Fibroblast of skin of scalp (primary cell): ENCODE measurements at regions not wholly inside any gene's neighbourhood (a gene's known extent, or its start where the extent isn't known, plus 50 kb on each side); places are given as distances from the start of the nearest gene placed in this dataset.

Source experiments
- DNase-seq: peaks from one replicate; pipeline ENCODE4 v3.0.0-alpha.2; 2013

DNA sequence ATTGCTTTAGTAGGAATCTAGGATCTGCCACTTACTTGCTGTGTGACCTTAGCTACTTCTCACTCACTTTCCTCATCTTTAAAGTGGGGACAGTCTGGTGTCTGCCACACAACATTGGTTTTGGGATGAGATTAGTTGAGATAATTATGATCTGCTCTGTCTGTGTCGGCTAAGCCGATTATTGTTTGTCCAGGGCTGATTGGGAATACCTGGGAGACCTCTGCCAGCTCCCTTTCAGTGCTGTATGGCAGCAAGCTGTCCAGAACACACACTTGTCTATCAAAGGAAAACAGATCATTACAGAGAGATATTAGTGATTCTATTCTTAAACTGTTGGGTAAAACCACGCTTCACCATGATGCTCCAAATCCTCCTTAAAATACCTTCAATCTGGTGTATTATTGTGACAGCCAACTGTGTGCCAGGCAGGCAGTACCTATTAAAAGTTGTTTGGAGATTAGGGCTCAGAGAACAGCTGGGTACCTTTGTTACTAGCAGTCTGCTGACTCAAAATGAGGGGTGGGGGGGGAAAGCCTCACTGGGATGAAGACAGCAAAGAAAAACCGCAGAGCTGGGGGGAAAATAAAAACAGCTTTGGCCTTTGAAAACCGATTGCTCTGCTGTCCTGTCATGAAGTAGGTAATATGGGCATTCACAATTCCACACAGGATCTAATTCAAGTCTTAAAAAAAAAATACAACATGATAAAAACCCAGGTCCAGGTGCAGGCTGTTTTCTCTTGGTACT lies 458.4 kb upstream of the C9orf72 start:
- no peak for DNase-seq

DNA sequence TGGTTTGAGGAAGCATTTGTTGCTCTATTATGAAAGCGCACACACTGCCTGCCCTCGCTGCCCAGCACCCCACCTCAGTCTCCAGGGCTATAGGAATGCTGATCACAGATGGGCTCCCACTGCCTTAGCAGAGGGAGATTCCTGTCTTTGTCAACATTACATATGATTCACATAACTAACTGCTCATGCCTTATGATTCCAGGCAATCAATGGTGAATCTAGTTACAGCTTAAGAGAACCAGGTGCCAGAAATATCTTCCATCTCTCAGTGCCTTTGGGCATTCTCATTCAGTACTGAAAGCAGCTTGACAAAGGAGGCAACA lies 458.9 kb upstream of the C9orf72 start:
- peak; percentile 61 for DNase-seq

DNA sequence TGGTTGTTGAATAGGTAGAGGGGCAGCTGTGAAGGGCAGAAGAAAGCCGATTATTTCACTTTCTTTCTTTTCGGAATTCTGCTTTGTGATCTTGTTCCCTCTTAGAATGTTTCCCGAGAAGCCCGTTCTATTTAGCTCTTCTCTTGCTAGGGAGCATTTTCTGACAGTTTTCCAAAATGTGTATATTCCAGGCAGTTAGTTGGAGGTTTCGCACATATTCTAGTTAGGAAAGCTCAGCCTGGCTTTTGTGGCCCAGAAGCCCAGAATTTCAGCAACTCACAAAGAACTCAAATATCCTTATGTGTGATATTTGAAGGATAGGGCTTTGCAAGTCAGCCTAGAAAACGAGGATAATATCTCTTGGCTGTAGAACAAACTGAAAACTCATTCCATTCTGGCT lies 461.0 kb upstream of the C9orf72 start:
- no peak for DNase-seq

DNA sequence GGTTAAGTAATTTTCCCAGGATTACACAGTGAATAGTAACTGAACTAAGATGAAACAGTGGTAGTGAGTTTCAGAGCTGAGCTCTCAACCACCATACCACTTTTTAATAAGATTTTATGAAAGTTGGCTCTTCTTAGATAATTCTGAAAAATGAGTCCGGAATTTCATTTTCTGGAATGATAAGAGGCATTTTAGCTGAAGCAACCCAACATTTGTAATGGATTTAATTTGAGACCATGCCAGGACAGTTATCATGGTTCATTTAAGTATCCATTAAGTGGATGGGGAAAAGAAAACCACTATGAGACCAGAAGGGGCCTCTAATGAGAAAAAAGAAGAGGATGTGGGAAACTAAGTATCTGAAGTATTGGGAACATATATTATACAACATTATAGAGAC lies 464.7 kb upstream of the C9orf72 start:
- DNase-seq, result no peak

DNA sequence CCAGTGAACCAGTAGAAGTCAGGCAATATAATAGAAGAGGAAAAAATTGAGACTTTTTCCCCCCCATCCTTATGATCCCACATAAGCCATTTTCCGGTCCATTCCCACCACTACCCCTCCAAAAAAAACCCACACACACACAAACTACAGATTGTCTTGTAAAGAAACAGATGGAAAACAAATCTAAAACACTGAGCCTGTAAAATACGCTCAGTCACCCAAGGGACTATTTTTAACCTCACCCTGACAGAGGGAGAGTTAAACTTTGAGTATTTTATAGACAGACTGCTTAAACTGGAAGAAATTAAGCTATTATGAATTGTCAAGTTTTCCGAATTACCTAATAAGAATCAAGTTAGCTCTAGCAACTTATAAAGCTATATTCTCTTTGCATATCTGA lies 471.8 kb upstream of the C9orf72 start:
- DNase-seq, result no peak

DNA sequence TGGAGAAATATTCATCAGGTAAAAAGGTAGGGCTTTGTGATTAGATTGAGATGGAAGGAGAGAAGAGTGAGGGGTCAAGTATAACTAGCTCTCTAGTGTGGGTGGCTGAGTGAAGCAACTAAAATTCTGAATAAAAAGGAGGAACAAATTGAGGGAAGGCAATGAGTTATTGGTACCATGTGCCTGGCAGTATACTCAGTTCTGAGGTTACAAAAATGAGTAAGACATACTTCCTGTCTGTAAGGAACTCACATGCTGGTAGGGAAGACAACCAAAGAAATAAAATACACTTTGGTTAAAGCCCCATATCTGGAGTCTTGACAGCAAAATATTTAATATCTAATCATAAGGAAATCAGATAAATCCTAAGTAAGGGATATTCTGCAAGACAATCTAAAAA lies 476.8 kb upstream of the C9orf72 start:
- peak; percentile 41 for DNase-seq

DNA sequence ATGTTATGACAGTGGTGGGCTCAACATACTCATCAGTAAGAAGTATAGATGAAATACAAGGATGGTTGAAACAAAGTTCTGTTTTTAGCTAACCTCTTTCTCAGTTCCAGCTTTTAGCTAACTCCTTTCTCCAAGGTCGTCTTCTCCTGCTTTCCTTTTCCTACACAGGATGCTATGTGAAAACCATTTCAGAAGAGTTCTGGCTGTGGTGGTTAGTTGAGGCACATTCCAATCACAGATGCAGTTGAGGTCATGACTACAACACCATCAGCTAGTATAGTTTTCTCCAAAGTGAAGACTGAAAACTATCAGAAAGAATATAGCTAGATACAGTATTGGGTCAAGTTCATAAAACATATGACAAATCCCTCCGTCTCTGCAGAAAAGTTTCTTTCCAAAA lies 477.7 kb upstream of the C9orf72 start:
- peak; percentile 40 for DNase-seq

DNA sequence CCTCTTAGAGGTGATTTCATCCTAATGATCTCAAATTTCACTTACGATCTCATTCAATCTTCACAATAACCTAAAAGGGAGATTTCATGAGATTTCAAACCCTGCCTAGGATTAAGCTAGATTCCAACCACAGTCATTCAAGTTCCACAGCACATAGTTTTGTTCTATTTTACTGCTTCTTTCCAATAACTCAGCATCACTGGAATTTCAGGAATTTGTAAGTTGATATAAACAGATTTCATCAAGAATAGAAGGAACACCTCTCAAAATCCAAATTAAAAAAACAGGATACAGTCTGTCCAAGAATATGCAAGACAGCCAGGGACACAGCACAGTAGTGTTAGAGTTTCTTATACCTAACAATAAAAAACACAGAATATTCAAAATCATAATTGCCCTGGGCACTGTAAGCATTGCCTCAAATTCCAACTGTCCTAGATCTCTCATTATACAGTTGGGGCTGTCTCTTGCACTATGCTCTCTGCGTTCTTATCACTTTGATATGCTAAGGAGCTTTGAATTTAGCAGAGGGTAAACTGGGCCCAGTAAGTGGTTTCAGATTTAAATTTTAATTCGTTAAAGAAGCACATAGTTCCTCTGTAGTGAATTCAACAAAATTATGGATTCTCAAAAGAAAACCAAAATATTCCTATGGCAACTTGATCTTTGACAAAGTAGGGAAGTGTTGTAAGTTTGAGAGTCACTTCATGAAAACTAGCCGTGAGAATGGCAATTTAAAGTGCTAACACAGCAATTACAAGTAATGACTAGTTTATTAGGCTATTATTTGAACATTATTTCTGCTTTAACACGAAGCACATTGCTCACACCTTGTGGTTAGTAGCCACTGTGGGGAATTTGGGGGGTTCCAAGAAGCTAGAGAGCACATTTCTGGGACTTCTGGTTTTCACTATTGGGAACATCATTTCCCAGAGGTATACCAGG lies 478.6 kb upstream of the C9orf72 start:
- DNase-seq, result peak; percentile 82

DNA sequence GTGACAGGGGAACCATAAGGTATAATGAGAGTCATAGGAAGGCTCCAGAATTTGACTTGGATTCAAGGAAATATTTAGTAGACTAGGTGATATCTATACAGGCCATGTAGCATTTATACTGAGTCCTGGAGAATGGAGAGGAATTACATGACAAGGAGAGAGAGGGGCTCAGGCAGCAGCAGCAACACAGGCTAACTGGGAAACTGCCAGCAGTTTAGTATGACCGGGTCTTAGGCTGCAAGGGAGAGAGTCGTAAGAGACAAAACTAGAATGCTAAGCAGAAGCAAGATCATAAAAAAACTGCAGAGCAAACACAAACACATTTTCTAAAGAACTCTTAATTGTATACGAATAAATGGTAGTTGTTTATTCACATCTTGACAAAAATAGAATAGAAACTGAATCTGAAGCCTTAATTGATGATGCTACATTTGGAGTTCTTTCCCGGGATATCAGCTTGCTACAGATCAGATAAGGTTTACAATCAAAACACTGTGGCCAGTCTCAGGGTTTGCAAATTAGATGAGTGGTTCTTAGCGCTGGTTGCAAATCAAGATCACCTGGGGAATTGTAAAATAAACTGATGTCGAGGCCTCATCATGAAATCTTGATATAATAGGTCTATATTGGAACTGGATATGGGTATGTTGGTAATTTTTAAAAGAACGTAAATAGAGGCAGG lies 480.0 kb upstream of the C9orf72 start:
- no peak for DNase-seq

DNA sequence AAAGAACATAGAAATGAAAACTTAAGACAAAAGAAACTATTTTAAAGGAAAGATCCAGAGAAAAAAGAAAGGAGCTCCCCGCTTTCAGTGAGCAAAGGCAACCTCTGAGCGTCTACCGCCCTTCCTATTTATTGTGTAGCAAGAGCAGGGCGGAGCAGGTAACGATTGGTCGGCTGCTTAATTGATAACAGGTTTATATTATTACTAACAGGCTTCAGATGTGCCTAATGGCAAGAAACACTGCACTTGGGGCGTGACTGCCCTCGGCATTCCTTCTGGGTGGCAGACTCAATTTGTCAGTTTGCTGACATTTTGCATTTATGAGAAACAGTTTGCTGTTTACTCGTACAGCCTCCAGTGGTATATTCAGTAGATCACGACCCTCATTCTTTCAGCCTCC lies 482.7 kb upstream of the C9orf72 start:
- peak; percentile 42 for DNase-seq

DNA sequence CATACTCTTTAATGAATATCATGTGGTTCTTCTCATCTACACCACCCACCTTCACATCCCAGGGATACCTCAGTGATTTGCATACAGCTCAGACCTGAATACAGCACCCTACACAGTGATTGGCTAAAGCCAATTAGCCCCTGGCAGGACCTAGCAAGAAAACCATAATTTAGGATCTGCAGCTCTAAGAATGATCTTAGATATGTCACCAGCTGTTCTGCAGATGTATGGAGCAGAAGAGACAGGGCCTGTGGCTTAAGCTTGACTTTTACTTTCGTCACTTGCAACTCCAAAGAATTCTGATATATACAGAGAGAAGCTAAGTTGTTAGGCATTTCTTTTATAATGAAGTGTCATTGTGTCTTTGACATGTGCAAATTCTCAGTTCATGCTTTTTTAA lies 483.2 kb upstream of the C9orf72 start:
- DNase-seq, result no peak

DNA sequence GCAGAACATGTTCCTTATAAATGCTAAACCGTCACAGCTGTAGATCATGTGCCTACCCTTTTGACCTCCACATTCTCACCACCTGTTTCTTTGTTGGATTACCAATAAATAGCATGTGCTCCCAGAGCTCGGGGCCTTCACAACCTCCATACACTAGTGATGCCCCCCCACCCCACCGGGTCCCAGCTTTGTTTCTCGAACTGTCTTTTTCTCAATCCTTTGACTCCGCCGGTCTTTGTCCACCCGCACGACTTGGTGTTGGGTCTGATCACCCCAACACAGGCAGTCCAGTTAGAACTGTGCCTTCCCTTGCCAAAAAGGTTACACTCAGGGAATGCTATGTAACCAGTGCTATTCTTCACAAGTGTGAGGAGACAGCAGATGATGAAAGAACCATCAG lies 485.9 kb upstream of the C9orf72 start:
- no peak for DNase-seq

DNA sequence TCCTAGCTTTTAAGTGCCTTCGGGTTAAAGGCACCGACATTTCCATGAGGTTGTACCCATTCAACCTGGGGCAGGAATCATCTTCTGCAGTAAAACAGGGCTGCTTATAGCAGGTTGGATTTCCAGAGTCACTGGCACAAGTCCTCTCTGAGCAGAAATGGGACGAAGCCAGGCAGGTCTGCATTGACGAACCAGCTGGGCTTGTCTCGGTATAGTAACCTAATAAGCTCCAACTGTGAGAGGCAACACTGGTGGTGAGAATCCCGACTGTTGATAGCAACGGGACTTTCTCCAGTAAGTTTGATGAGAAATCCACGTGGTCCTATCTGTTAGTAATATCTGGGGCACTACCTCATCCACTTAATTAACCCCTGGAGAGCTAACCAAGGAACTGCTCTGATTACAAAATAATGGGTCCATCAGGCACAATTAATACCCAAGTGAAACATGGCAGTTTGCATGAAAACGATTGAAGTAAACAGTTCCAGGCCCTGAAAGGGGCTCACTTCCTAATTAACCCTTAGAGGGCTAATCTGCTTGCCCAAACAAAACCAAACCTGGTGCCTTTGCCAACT lies 491.0 kb upstream of the C9orf72 start:
- no peak for DNase-seq

DNA sequence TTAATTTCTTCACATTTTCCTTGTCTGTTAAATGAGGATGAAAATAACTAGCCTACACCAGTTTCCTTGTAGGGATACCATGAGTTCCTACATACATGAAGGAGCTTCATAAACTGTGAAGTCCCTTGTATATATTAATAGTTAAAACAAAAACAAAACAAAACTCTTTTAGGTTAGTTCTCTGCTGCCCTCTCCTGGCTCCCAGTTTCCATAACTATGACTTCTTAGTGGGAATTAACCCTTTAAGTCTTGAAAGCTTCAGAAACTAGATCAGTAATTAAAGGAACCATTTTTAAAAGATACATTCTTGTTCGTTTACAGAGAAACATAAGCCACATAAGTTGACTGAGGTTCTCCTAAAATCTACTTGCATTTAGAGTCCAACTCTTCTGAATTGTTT lies 500.0 kb upstream of the C9orf72 start:
- DNase-seq, result peak; percentile 72

DNA sequence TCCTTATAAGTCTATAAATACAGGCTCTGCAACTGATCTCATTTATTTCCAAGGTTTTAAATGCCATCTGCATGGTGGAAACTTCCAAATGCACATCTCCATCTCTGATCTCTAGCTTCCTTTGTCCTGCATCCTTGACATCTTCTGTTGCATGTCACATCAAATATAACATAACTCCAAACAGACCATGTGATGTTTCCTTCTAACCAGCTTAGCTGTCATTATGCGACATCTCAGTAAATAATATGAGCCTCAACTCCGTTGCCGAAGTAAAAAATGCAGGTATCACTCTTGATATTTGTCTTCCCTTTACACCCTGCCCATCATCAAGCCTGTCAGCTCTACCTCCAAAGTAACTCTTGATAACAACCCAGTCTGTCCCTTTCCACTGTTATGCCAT lies 506.4 kb upstream of the C9orf72 start:
- no peak for DNase-seq

DNA sequence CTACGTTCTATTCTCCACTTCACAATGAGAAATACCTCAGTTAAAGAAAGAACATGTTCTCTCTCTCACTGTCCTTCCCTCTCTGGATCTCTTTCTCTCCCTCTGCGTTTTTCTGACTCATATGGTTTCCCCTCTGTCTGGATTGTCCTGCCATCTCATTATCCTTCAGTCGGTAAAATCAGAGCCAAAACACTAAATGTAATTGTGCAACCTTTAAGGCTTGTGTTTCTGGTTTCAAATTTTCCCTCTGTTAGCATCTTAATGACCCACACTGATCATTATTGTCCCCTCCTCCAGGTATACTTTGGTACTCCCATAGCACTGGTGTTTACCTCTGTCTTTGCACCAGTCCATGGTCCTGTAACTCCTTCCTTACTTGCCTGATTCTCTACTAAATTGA lies 509.4 kb upstream of the C9orf72 start:
- DNase-seq, result no peak

DNA sequence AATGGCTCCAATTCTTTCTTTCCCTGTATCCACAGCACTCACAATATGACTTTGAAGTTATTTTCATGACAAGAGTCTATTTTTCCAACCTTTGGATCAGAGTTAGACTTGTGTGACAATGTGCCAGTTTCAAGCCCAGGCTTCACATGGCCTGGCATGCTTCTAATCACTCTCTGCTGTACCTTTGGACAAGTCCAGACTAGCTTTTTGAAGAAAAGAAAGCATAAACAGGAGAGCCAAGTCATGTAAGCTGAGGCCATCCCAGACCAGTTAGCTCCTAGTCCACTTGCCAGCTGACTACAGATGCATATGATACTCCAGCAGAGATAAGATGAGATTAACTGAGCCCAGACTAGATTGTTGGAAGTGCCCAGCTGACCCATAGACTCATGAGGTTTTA lies 513.6 kb upstream of the C9orf72 start:
- DNase-seq, result no peak

DNA sequence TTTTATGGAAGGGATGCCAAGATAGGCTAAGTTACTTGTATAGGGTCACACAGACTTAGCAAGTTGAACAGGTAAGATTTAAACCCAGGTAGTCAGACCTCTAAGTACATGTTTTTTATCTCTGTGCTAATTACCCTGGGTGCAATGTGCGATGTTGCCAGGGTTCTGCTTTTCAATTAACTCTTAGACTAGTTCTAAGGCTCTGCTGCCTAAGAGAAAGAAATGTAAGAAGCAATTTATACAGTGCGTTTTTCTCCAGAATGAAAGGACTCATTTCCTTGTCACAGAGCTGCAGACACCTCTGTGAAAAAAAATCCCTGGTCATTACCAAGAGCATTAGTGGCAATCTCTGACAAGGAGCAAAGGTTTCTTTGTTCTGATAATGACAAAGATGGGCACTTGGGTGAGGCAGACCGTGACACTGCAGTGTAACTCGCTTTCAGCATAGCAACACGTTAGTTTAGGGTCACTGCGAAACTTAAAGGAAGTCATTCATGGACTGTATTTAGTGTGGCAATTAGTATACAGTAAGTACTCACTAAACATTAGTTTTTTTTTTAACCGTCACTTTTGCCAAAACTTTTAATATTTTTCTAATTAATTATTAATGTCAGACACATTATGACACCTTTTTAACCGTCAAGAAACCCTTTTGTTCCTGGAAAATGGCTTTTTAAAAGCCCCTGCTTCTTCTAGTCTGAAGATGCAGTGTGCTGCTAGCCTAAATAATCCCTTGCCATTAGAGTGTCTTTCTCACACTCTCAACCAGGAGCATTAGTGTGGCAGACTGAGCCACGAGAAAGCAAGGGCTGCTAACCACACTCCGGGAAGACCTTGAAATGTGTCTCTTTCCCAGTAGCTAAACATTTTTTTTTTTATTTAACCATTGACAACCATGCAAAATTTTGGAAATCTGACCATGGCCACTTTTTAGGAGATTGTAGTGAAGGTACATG lies 520.0 kb upstream of the C9orf72 start:
- DNase-seq, result no peak

DNA sequence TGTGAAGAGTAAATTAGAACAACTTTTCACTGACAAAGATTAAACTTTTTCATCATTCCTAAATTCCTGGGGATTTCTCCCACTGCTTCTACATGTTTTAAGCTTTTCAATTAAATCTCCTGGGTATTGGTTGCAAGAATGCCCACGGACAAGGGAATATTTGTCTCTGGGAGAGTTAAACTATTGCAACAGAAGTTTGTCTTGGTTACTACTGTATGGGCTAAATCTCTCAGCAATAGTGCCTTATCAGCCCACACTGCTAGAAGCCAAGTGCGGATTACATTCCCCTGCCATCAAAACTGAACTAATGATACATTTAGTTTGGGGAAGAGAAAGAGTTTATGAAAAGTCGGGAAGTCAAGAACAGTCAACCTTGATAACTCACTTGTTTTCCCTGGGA lies 528.2 kb upstream of the C9orf72 start:
- DNase-seq, result no peak

DNA sequence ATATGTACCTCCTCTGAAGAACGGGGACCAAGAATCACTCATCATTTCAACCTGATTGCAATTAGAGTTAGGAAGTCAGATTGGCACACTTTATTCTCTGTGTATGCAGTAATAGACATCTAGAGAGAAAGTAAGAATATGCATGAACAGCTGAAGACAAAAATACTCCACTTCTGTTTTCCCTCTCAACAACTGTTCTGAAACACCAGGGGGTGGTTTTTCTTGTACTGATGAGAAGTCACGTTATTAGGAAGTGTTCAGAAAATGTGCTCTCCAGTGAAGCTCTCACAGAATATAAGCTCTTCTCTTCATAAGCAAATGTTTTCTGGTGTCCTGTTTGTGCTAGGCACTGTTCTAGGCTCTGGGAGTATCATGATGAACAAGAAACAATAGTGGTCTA lies 531.7 kb upstream of the C9orf72 start:
- DNase-seq, result no peak

DNA sequence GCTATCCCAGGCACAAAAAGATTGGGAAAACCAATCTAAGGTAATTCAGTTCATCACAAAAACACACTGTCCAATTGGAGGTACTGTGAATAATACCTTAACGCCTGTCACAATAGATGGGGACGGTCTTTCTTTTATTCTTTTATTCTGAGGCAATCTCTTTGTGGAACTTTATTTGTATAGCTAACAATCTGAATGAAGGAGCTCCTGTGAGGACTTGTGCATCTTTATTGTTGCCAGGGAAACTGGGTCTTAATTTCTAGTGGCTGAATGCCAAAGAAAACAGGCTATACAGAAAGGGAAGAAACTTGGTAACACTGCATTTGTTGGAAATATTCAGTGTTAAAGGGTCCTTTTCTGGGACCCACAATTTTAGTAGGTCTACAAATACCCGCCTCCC lies 546.9 kb upstream of the C9orf72 start:
- DNase-seq, result peak; percentile 2

DNA sequence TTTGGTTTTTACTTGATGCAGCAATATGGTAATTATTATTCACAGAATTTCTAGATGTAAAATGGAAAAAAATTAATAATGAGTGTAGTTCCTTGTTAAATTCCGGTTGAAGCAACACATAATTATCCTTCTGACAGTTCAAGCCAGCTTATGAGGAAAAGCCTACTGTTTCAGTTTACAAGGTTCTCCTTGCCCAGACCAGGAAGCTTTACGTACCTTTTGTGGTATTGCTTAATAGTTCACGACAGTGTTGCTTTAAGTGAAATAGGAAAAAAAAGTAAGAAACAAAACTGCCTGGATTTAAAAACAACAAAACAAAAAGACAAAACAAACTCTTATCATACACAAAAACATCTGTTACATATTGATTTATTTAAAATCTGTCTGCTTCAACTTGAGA lies 547.3 kb upstream of the C9orf72 start:
- no peak for DNase-seq
